NCI-H1092 treated with DMSO at 0.1 percent for 48 hours (cell line): ENCODE measurements at regions not wholly inside any gene's neighbourhood (a gene's known extent, or its start where the extent isn't known, plus 50 kb on each side); places are given as distances from the start of the nearest gene placed in this dataset.
"Not testable (repeated sequence)": the region's sequence is repeated elsewhere in the genome, so short reads cannot be mapped to it uniquely, and the experiment has no call there.

Experiments
- DNase-seq: peaks from one replicate; lab custom pipeline; 2025; lab: John Stamatoyannopoulos, UW

- DNase-seq = no peak
Observed at GRCh38 chr2:239866350-239866749, 158.8 kb downstream of the NDUFA10 start.

GRCh38 chr2:239865856-239866255 lies 159.3 kb downstream of the NDUFA10 start:
- not testable (repeated sequence) for DNase-seq

- no peak for DNase-seq
Observed at GRCh38 chr2:239865059-239865639, 160.0 kb downstream of the NDUFA10 start.

DNA sequence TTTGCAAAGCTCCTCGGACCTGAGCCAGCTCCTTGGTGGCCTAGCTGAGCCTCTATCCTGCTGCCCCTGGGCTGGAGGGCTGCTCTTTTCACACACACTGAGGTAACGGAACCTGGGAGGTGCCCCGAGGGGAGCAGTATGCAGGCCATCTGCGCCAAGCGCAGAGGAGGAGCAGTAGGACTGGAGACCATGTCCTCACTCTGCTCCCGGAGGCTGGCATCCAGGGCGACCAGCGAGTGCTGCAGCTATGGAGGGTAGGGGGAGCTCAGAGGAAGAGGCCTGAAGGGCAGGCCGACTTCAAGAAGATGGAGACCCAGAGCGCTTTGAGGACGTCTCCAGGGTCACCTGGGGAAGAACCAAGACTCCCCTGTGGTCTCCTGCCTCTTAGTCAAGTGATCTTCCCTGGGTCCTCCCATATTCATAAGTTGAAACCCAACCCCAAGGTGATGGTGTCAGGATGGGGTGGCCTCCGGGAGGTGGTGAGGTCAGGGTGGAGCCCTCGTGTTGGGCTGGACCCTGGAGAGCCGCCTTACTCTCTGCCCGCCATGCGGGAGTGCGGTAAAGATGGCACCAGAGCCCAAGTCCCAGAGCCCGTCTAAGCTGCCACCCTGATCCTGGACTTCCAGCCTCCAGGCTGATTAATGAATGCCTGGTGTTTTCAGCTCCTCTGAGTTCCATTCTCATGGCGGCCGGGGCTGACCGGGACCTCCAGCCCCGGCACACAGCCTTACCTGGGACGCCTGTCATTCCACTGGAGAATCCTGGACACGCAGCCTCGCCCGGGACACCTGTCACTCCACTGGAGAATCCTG lies 160.7 kb downstream of the NDUFA10 start:
- DNase-seq = no peak

DNA sequence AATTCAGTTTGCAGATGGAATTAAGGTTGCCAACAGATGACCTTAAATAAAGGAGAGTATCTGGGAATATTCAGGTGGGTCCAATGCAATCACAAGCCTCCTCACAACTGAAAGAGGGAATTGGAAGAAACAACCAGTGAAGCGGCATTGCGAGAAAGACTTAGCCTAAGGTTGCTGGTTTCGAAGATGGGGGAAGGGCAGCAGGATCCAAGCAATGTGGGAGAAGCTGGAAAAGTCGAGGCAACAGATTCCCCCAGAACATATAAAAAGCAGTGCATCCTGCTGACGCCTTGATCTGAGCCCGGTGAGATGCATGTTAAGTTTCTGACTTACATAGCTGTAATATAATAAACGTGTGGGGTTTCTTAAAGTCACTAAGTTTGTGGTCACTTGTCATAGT lies 162.5 kb downstream of the NDUFA10 start:
- no peak for DNase-seq

- no peak for DNase-seq
Observed at GRCh38 chr2:239858179-239858578, 167.0 kb downstream of the NDUFA10 start.

- no peak for DNase-seq
Observed at GRCh38 chr2:239857591-239857990, 167.6 kb downstream of the NDUFA10 start.

DNA sequence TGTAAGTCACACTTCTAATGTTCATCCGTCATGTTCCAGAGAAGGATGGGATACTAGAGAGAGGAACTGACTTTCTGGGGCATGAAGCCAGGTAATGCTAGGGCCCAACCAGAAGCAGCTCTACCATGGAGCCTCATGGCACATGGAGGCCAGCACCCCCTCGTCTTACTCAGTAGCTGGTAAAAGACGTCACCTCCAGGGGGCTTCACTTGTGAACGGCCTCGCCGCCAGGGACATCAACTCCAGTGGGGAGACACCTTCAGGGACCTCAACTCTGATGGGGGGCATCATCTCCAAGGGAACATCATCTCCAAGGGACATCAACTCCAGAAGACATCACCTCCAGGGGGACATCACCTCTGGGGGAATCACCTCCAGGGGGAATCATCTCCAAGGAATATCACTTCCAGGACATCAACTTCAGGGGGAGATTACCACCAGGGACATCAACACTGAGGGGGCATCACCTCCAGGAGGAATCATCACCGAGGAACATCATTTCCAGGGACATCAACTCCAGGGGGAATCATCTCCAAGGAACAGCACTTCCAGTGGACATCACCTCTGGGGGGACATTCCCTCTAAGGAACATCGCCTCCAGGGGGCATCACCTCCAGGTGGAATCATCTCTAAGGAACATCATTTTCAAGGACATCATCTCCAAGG lies 168.4 kb downstream of the NDUFA10 start:
- DNase-seq = no peak

DNA sequence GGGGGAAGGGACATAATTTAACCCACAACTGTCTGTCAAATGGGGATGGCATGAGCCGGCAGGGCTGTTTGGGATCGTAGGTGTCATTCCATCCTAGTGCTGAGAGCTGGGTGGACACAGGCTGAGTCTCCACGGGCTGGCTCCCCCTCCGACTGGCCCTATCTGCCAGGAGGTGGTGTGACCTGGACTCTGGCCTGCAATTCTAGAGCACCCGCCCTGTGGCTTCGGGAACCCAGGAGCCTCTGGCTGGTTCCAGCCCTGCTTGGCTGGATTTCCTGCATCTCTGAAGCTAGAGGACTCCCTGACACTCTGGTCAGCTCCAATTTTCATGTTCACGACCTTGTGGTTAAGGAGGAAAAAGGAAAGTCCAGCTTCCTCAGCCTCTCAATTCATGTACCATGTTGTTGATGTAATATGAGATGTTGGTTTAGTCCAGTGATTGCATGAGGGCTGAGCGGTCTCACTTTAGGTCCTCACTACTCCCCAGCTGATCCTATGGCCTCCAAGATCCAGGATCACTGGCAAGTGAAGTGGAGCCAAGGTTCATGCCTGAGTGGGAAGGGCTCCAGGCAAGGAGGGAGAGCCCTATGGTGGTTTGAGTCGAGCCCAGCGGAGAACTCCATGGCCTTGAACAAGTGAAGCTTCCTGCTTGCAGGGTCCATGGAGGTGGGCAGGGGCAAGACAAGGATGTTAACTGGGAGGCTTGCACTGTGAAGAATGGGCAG lies 169.1 kb downstream of the NDUFA10 start:
- DNase-seq = no peak

- DNase-seq = no peak
Observed at GRCh38 chr2:239854596-239854995, 170.5 kb downstream of the NDUFA10 start.

GRCh38 chr2:239853706-239854327 lies 171.3 kb downstream of the NDUFA10 start:
- no peak for DNase-seq

GRCh38 chr2:239853121-239853520 lies 172.0 kb downstream of the NDUFA10 start:
- DNase-seq = no peak

GRCh38 chr2:239852272-239852671 lies 172.9 kb downstream of the NDUFA10 start:
- DNase-seq = no peak

DNA sequence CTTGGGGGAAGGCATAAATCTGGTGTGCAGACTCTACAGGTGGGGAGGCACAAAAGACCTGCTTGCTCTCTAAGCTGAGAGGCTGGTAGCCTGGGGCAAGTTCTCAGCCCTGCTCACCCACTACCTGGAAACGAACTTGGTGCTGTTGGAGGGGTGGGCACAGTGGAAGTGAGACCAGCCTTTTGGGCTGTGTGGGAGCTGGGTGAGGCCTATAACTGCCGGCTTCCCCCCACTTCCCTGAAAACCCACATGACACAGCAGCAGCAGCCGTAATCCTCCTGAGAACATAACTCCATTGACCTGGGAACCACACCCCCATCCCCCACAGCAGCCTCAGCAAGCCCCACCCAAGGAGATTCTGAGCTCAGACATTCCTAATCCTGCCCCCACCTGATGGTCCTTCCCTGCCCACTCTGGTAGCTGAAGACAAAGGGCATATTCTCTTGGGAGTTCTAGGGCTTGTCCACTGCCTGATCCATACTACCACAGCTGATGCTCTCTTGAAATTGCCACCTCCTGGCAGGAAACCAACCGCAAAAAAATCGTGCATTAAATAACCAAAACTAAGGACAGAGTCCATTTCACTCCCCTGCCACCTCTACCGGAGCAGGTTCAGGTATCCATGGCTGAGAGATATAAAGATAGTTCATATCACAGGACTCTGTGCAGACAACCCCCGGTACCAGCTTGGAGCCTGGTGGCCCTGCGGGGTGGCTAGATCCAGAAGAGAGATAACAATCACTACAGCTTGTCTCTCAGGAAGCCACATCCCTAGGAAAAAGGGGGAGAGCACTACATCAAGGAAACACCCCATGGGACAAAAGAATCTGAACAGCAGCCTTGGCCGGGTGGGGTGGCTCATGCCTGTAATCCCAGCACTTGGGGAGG lies 178.1 kb downstream of the NDUFA10 start:
- no peak for DNase-seq

DNA sequence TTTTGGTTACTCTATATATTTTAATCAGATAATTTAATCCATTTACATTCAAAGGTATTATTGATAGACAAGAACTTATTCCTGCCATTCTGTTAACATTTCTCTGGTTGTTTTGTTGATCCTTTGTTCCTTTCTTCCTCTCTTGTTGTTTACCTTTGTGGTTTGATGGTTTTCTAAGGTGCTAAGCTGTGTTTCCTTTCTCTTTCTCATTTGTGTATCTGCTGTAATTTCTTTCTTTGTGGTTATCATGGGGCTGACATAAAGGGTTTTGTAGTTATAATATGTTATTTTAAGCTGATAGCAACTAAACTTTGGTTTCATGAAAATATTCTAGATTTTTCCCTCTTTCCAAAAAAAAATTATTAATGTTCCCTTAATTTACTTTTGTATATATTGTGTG lies 179.2 kb downstream of the NDUFA10 start:
- DNase-seq = no peak

DNA sequence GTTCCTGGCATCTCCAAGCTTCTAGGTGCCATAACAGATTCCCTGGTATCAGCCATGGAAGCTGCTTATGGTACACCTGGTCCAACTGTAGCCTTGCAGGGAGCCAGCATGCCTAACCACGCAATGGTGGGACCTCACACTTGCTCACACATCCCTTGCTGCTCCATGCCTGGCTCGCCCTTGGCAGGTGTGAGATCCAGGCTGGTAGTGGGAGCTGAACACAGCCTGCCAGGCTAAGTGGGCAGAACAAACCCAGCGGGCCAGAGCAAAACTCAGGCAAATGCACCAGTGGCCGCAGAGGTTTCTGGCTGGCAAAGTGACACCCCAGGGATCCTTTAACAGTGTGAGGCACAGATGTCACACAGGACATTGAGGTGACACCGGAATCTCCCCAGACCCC lies 185.8 kb downstream of the NDUFA10 start:
- DNase-seq = no peak

DNA sequence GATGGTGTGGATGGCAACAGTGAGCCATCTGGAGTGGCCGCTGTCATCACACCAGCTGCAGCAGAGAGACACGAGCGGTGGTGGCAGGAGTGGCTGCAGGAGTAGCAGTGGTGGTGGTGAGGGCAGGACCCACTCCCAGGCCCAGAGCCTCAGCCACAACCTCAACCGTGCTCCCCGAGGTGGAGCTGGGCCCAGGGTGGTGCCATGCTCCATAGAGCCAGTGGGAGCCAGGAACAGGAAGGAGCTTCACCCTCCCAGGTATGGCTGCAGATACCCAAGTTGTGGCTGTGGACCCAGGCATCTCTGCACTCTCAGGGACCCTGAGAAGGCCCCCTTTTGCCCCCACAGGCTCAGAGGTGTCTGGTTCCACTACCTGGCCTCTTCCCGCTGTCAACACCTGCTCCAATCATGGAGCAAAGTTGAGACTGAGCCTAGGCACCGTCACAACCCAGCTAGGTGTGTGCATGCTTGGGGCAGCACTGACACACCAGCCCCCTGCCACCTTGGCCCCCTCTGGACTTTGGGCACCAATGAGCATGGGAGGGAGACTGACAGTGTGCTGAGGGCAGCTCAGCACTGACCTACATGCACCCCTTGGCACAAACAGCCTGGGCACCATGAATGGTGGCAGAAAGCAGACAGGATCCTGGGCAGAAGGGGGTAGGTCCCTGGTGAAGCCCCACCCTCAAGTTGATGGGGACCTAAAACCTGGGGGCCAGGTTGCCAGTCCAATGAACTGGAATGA lies 188.9 kb downstream of the NDUFA10 start:
- DNase-seq = no peak

DNA sequence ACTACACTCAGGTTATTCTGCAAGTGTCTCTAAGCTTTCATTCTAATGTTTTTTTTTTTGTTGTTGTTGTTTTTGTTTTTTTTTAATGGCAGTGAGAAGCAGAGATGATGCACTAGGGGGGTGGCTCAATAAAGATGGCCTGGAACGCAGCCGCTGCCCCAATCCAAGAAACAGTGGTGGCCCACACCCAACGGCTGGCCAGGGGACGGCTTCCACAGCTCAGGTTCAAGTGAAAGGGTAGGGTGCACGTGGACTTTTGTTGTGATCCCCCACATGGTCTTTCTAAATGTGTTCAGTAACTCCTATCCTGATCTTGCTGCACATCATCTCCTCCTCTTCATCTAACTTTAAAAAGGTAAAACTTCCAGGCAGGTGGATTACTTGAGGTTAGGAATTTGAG lies 190.1 kb downstream of the NDUFA10 start:
- DNase-seq = no peak

- DNase-seq = no peak
Observed at GRCh38 chr2:239834143-239834542, 191.0 kb downstream of the NDUFA10 start.
